Psoas muscle (tissue), 7 donors: ENCODE measurements at regions not wholly inside any gene's neighbourhood (a gene's known extent, or its start where the extent isn't known, plus 50 kb on each side); places are given as distances from the start of the nearest gene placed in this dataset.
"Not testable (repeated sequence)": the region's sequence is repeated elsewhere in the genome, so short reads cannot be mapped to it uniquely, and the experiment has no call there.

Experiments
- ATAC-seq, 4 donors: fragments of 200-7000 bp; cut with Tn5 transposase; one replicate each; pipeline ENCODE4 v1.9.1; 2020; ENCODE audit warnings: moderate library complexity in 3 of 4, mild to moderate bottlenecking in 2 of 4
- DNase-seq, 2 donors: peaks; one replicate each; pipeline ENCODE4 v3.0.0-alpha.2; 2020
- H3K27ac ChIP-seq: fragments of 200-600 bp; one replicate; pipeline ENCODE4 v1.8.0; 2022
- H3K27me3 ChIP-seq, 3 donors: fragments of 200-600 bp in 1 of 3; one replicate each; pipeline versions ENCODE4 v1.6.1 to v1.8.0; 2013 to 2022; ENCODE audit warnings: low read length in 2 of 3, mild to moderate bottlenecking in 2 of 3, moderate library complexity in 1 of 3; ENCODE audit not compliant: insufficient read depth in 3 of 3
- H3K36me3 ChIP-seq, 2 donors: fragments of 200-600 bp in 1 of 2; one replicate each; pipeline versions ENCODE4 v1.6.1 to v1.8.0; 2013 to 2022; ENCODE audit warnings: low read depth in 1 of 2, mild to moderate bottlenecking in 1 of 2, moderate library complexity in 1 of 2; ENCODE audit not compliant: insufficient read depth in 1 of 2
- H3K4me1 ChIP-seq: fragments of 200-600 bp; one replicate; pipeline ENCODE4 v1.8.0; 2022
- H3K4me3 ChIP-seq: fragments of 200-600 bp; one replicate; pipeline ENCODE4 v1.8.0; 2022; ENCODE audit warnings: mild to moderate bottlenecking
- H3K9me3 ChIP-seq: fragments of 200-600 bp; one replicate; pipeline ENCODE4 v1.8.0; 2022
- WGBS, 3 donors: extraction: QIAGEN DNeasy Blood & Tissue Kit; methylation state at CpG; one replicate each; pipeline versions ENCODE4 v1.1.6 to v1.1.7; 2013; 5-methylcytosine and 5-hydroxymethylcytosine counted together
- intact Hi-C, 2 donors: fragments of 100-400 bp; cut with DNase I; formaldehyde crosslinking; loops; one replicate each; pipeline versions ENCODE4 v1.11.0 to v1.14.2; 2022
- TF ChIP-seq, protein P1 (sequence below): fragments of 200-600 bp; IDR thresholded peaks from one replicate; pipeline ENCODE4 v1.8.0; 2022; ENCODE audit warnings: antibody characterized with exemption
- donor health status: healthy with polysubstance abuse.
- donor health status: DM: no; HTN: no; CAD: no; lungs with moderate emphysema.
- donor health status: Bipolar disorder and iron deficiency.
- donor health status: healthy.
- donor health status: DM: yes; HTN: yes; CAD: no.
- donor health status: DM: no; HTN: no; CAD: no.
- donor health status: DM: yes; HTN: yes; CAD: no.

DNA sequence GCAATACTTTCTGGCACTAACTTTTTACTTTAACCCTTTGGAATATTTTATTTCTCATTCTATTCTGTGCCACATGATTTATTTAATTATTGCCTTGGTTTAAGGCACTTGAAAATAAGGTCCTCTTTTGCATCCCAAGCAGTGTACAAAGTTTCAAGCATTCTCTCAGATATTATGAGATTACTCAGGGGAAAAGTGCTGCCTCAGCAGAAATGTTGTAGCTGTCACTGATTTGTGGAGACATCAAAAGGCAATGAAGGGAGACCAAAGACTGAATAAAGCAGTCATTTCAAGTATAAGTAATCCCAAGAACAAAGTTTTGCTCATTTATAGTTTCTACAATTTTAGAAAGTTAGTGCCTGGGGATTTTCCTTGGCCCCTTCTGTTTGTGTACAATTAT lies 253.0 kb downstream of the RNF144B start:
- H3K4me1 ChIP-seq: no peaks in the 10 kb centered on the region
- ATAC-seq: no peak
- TF ChIP-seq, protein P1, sequence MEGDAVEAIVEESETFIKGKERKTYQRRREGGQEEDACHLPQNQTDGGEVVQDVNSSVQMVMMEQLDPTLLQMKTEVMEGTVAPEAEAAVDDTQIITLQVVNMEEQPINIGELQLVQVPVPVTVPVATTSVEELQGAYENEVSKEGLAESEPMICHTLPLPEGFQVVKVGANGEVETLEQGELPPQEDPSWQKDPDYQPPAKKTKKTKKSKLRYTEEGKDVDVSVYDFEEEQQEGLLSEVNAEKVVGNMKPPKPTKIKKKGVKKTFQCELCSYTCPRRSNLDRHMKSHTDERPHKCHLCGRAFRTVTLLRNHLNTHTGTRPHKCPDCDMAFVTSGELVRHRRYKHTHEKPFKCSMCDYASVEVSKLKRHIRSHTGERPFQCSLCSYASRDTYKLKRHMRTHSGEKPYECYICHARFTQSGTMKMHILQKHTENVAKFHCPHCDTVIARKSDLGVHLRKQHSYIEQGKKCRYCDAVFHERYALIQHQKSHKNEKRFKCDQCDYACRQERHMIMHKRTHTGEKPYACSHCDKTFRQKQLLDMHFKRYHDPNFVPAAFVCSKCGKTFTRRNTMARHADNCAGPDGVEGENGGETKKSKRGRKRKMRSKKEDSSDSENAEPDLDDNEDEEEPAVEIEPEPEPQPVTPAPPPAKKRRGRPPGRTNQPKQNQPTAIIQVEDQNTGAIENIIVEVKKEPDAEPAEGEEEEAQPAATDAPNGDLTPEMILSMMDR: no peak
- intact Hi-C loops: no loop called here
- no peaks in the 10 kb centered on the region for H3K36me3 ChIP-seq
- peaks cover 2% of the 10 kb centered on the region for H3K9me3 ChIP-seq
- DNase-seq: no peak
- H3K27me3 ChIP-seq: peaks cover 0 to 6% (median 0%) of the 10 kb centered on the region in 3 donors
- no peak overlapping the region for H3K4me3 ChIP-seq
- H3K27ac ChIP-seq: no peak overlapping the region

DNA sequence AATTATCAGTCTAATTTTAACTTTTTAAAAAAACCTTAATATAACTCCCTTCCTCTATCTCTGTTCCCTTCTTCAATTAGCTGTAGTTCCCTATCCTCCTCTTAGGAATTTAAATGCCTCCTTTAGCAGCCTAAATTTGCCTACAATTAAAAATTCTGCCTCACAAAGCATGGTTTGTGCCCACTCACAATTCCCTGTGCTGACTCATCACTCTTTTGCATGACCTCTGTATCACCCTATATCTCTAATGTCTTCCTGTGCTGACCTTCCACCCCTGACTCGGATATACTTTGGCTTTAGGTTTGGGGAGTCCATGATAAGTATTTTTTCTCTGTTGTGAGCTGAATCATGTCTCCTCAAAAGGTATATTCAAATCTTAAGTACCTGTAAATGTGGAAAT lies 253.6 kb downstream of the RNF144B start:
- no peak for DNase-seq
- H3K27me3 ChIP-seq: peaks cover 0 to 6% (median 0%) of the 10 kb centered on the region in 3 donors
- peaks cover 2% of the 10 kb centered on the region for H3K9me3 ChIP-seq
- H3K36me3 ChIP-seq: no peaks in the 10 kb centered on the region
- H3K4me3 ChIP-seq: no peak overlapping the region
- intact Hi-C loops: no loop called here
- no peak for ATAC-seq
- H3K27ac ChIP-seq: no peak overlapping the region
- H3K4me1 ChIP-seq: no peaks in the 10 kb centered on the region
- TF ChIP-seq, protein P1: no peak
- WGBS, 3 donors: 39 to 55% (median 47%) methylated on average over 1 of the region's 1 CpG

DNA sequence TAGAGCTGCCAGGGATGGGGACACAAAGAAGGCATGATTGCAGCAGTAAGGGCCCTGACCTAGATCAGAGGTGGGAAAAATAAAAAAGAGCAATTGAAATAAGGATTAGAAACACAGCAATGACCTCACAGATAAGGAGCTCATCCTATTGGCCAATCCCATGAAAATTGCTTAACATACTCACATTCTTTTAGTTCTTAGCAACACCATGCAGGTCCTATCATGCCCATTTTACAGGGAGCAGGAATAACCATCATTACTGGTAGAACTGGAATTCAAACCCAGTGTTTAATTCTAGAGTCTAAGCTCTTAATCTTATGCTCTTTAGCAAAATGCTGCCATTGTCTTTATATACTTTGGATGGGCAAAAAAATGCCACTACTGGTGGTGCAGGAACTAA lies 267.7 kb downstream of the RNF144B start:
- intact Hi-C loops: no loop called here
- H3K36me3 ChIP-seq: no peaks in the 10 kb centered on the region
- no peaks in the 10 kb centered on the region for H3K9me3 ChIP-seq
- ATAC-seq: no peak
- TF ChIP-seq, protein P1: no peak
- no peak for DNase-seq
- no peak overlapping the region for H3K4me3 ChIP-seq
- no peaks in the 10 kb centered on the region for H3K27me3 ChIP-seq
- no peaks in the 10 kb centered on the region for H3K4me1 ChIP-seq
- H3K27ac ChIP-seq: no peak overlapping the region

DNA sequence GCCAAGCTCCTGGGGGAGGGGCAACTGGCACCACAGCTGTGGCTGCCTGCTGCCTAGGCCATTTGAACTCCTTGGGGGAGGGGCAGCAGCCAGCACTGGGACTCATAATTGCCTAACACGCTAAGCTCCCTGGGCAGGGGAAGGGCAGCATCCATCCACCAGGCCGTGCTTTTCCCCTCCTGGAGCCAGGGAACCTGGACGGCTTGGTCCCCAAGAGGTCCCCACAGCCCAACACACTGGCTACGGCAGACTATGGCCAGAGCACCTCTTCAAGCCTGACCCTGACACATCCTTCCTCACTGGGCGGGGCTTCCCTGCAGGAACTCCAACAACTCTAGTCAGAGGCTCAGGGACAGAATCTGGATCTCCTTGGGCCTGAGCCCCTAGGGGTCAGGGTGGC lies 269.4 kb downstream of the RNF144B start:
- WGBS, 3 donors: 62 to 71% (median 63%) methylated on average over 5 of the region's 5 CpGs
- H3K9me3 ChIP-seq: no peaks in the 10 kb centered on the region
- DNase-seq (no peak), ATAC-seq (no peak)
- no peaks in the 10 kb centered on the region for H3K4me1 ChIP-seq
- TF ChIP-seq, protein P1: no peak
- H3K27me3 ChIP-seq: no peaks in the 10 kb centered on the region
- intact Hi-C loops: no loop called here
- H3K27ac ChIP-seq: no peak overlapping the region
- no peaks in the 10 kb centered on the region for H3K36me3 ChIP-seq
- H3K4me3 ChIP-seq: no peak overlapping the region

DNA sequence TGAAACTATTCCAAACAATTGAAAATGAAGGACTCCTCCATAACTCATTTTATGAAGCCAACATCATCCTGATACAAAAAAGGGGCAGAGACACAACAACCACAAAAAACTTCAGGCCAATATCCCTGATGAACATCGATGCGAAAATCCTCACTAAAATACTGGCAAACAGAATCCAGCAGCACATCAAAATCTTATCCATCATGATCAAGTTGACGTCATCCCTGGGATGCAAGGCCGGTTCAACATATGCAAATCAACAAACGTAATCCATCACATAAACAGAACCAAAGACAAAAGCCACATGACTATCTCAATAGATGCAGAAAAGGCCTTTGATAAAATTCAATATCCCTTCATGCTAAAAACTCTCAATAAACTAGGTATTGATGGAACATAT lies 272.8 kb downstream of the RNF144B start:
- H3K36me3 ChIP-seq, H3K27me3 ChIP-seq, ATAC-seq, H3K4me1 ChIP-seq, intact Hi-C loops, H3K27ac ChIP-seq, H3K4me3 ChIP-seq, DNase-seq, H3K9me3 ChIP-seq: not testable (repeated sequence)
- WGBS, 3 donors: 85 to 96% (median 93%) methylated on average over 5 of the region's 5 CpGs
